ENCODE measurements at regions not wholly inside any gene's neighbourhood (a gene's known extent, or its start where the extent isn't known, plus 50 kb on each side); places are given as distances from the start of the nearest gene placed in this dataset.
"Not testable (repeated sequence)": the region's sequence is repeated elsewhere in the genome, so short reads cannot be mapped to it uniquely, and the experiment has no call there.

GRCh38 chr21:33993286-33994231 is 78.0 kb upstream of the ATP5PO start:
- DNase-seq (ENCODE audit: low read depth) = no peak

DNA sequence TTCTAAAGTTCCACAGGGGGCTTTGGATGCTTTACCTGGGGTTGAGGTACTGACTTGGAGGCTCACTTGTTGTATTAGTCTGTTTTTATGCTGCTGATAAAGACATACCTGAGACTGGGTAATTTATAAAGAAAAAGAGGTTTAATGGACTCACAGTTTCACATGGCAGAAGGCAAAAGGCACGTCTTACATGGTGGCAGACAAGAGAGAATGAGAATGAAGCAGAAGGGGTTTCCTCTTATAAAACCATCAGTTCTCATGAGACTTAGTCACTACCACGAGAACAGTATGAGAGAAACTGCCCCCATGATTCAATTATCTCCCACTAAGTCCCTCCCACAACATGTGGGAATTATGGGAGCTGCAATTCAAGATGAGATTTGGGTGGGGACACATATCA is 76.8 kb upstream of the ATP5PO start:
- DNase-seq (ENCODE audit: low read depth) = not testable (repeated sequence)

DNA sequence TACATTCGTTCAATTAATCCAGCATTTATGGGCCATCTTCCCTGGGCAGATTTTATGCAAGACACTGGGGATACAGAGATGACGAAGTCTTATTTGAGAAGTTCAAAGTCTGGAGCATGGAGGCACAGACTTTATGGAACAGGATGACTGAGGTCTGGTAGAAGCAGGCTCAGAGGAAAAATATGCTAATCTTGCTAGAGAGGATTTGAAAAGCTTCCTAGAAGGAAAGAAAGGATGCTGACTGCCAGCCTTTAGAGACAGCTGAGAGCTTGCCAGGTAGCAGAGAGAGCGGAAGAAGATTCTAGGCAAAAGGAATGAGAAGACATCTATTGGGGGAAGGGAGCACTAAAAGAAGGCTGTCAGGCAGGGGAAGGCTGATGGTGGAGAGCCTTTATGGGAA is 75.5 kb upstream of the ATP5PO start:
- no peak for DNase-seq (ENCODE audit: low read depth)

DNA sequence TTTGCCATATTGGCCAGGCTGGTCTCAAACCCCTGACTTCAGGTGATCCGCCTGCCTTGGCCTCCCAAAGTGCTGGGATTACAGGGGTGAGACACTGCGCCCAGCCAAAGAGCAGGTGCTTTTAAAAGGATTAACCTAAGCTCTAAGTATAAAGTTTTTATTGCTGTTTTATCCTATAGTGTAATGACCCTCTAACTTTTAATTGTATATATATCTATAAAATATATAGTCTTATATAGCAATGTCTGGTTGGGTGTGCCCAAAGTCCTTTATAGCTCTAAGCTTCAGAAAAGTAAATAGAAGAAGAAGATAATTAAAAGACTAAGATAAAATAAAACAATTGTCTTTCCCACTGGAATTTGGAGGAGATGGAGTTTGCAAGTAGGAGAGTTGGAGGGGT is 73.8 kb upstream of the ATP5PO start:
- DNase-seq (ENCODE audit: low read depth) = no peak

DNA sequence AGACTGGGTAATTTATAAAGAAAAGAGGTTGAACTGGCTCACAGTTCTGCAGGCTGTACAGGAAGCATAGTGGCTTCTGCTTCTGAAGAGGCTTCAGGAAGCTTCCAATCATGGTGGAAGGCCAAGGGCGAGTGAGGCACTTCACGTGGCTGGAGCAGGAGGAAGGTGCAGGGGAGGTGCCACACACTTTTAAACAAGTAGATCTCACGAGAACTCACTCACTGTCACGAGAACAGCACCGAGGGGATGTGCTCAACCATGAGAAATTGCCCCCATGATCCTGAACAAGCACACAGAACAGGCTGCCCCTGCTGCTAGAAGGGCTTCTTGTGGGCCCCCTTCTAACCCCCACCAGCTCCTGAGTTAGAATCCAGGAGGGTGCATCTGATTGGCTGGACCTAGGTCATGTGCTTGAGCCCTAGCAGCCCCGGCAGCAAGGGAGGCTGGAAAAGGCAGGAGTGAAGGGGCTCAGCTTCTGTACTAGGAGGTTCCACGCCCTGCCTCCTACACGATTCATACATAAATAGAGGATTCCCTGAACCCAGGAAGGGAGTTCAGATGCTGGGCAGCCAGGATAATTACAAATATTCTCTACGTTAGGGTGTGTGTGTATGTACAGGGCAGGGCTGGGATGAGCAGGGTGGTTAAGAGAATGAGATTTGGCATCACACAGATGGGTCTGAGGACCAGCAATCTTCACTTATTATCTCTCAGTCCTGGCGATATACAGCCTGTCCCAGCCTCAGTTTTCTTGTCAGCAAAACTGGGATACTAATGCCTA is 72.8 kb upstream of the ATP5PO start:
- DNase-seq (ENCODE audit: low read depth) = no peak

GRCh38 chr21:33987461-33987860 is 71.9 kb upstream of the ATP5PO start:
- DNase-seq (ENCODE audit: low read depth) = no peak

DNA sequence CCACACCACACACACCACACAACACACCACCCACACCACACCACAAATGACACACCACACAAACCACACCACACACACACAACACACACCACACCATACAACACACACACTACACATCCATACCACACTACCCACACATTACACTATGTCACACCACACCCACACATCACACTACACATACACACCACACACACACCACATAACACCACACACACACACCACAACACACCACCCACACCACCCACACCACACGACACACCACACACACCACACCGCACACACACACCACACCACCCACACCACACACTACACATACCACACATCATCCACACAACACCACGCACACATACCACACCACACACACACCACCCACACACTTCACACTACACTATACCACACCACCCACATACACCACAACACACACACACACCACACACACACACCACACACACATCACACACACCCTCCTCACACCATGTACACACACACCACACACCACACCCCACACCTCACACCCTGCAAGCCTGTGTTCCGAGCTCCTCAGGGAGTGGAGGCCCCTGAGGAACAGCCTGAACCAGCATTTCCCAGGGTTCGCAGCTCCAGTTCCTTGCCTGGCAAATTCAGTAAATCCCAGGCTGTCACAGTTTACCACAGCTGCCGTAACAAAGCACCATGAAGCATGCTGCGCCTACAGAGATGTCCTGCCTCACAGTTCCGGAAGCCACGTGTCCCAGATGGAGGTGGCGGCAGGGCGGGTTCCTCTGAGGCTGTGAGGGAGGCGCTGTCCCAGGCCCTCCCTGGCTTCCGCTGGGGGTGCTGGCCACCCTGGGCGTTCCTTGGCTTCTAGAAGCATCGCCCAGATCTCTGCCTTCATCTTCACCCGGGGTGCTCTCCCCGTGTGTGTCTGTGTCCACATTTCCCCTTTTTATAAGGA is 69.8 kb upstream of the ATP5PO start:
- DNase-seq (ENCODE audit: low read depth) = no peak

- no peak for DNase-seq (ENCODE audit: low read depth)
These were observed 68.4 kb upstream of the ATP5PO start for GRCh38 chr21:33984021-33984481.

GRCh38 chr21:33981391-33982101 is 65.9 kb upstream of the ATP5PO start:
- DNase-seq (ENCODE audit: low read depth) = no peak

DNA sequence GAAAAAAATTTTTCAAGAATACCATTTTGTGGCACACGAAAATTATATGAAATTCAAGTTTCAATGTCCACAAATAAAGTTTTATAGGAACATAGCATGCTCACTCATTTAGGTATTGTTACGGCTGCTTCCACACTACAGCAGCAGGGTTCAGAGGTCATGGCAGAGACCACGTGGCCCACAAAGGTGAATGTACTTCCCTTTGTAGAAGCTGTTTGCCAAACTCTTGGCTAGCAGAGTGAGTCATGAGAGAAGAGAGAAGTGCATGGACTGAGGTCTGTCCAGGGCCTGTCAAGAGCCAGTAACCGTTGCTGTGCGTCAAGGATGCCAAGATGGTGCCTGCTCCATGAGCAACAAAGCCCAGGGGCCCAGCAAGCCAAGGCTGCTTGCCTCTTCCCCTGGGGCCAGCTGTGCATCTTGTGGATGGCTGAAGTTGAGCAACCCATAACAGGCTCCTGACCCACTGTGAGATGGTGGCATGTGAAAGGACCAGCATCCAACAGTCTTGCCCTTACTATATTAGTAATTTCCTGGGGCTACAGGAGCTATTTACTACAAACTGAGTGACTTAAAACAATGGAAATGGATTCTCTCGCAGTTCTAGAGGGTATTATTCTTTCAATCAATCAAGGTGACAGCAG is 64.8 kb upstream of the ATP5PO start:
- peak; percentile 11 for DNase-seq (ENCODE audit: low read depth)

DNA sequence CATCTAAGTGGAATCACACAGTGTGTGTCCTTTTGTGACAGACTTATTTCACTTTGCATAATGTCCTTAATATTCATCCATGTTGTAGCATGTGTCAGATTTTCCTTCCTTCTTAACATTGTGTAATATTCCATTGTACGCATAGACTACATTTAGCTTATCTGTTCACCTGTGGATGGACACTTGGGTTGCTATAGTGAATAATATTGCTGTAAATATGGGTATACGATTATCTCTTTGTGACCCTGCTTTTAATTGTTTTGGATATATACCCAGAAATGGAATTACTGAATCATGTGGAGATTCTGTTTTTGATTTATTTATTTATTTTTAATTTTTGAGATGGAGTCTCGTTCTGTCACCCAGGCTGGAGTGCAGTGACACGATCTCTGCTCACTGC is 63.0 kb upstream of the ATP5PO start:
- DNase-seq (ENCODE audit: low read depth) = no peak

DNA sequence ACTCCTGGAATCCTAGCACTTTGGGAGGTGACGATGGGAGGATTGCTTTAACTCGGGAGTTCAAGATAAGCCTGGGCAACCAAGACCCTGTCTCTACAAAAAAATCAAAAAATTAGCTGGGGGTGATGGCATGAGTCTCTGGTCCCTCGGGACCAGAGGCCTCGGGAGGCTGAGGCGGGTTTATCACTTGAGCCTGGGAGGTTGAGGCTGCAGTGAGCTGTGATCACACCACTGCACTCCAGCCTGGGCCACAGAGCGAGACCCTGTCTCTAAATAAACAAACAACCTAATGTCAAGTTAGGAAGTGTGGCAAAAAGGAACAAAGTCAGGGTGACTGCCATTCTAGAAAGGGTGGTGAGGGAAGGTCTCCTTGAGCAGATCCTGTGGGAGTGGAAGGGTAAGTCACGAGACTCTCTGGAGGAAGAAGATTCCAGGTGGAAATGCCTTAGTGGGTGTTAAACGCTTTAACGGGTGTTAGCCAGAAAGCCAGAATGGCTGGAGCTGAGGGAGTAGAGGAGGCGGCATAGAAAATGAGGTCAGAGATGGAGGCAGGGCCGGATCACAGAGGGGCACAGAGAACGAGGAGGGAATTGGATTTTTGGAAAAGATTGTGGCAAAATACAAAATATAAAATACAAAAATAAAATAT is 62.2 kb upstream of the ATP5PO start:
- no peak for DNase-seq (ENCODE audit: low read depth)

DNA sequence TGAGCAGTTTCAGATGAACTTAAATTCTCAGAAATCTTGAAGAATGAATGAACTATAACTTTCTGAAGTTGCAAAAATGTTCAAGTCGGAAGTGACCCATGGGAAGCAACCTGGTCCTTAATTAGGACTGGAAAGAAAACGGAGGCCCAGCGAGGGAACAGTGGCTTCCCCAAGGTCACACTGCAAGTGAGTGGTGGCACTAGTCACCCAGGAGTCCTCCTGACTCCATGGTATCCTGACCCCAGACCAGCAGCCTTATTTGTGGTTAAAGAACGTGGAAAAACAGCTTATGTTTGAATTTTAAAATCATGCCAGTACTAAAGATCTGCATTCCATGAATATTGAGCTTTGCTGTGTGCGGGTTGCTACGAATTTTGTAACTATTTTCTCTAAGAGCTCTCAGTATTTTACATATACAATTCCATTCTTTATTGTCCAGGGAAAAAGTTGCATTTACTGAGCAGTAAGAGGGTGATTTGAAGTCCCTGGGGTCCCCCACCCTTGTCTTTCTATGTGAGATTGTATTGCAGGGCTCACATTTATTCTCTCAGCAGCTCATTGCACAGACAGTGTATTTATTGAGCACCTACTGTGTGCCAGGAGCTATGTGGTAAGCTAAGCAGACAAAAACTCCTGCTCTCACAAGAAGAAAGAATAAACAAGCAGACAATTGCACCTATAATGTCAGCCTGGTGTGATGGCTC is 61.6 kb upstream of the ATP5PO start:
- DNase-seq (ENCODE audit: low read depth) = no peak

GRCh38 chr21:33976082-33977016 is 60.7 kb upstream of the ATP5PO start:
- DNase-seq (ENCODE audit: low read depth) = peak; percentile 98

- peak; percentile 85 for DNase-seq (ENCODE audit: low read depth)
These were observed 60.0 kb upstream of the ATP5PO start for GRCh38 chr21:33975548-33976081.

DNA sequence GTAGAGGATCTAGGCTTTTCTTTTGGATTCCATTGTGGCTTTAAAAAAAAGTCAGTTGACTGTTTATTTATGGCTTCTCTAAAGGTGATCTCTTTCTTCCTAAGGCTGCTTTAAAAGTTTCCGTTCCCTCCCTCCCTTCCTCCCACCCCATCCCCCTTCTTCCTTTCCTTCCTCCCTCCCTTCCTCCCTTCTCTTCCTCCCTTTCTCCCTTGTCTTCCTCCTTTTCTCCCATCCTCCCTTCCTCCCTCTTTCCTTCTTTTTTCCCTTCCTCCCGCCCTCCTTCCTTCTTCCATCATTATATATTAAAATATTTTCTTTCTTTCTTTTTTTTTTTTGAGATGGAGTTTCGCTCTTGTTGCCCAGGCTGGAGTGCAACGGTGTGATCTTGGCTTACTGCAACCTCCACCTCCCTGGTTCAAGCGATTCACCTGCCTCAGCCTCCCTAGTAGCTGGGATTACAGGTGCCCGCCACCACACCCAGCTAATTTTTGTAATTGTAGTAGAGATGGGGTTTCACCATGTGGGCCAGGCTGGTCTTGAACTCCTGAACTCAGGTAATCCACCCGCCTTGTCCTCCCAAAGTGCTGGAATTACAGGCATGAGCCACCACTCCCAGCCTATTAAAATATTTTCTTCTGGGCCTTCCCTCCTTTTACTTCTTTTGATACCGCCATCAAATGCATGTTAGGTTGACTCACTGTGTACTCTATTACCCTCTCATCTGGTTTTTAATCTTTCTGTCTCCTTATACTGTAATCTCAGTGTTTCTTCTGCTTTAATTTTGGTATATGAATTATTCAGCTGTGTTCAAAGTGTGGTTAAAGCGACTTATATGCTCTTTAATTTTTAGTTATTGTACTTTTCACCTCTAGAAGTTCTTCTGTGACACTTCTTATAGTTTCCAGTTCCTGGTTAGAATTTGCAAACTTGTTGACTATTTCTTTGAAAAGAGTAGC is 59.2 kb upstream of the ATP5PO start:
- no peak for DNase-seq (ENCODE audit: low read depth)

GRCh38 chr21:33973268-33973667 is 57.7 kb upstream of the ATP5PO start:
- DNase-seq (ENCODE audit: low read depth) = no peak

Measured in ELR (cell line).